Fibroblast of peridontal ligament (primary cell): ENCODE measurements at regions not wholly inside any gene's neighbourhood (a gene's known extent, or its start where the extent isn't known, plus 50 kb on each side); places are given as distances from the start of the nearest gene placed in this dataset.
"Not testable (repeated sequence)": the region's sequence is repeated elsewhere in the genome, so short reads cannot be mapped to it uniquely, and the experiment has no call there.

ENCODE experiments used
- DNase-seq: peaks from one replicate; pipeline ENCODE4 v3.0.0-alpha.2; 2010; ENCODE audit errors: extremely low read depth

DNA sequence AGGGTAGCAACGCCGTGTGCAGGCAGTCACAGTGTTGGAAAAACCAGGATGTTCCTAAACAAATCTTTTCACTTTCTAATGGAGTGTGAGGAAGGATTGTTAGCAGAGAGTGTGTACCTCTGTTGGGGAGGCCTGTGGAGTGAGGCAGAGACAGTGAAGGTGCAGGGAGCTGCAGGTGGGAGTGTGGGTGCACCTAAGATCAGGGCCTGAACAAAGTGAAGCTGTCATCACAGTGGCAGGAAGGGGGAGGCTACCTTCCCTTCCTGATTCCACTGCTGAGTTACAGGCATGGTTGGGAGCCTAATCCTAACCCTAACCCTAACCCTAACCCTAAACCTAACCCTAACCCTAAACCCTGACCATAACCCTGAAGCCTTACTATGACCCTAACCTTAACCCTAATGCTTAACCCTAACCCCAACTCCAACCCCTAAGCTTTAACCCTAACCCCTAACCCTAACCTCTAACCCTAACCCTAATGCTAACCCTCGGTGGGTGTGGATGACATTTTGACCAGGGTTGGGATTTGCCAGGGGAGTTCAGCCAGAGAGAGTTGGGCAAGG, 158.8 kb upstream of the KLF6 start:
- no peak for DNase-seq

DNA sequence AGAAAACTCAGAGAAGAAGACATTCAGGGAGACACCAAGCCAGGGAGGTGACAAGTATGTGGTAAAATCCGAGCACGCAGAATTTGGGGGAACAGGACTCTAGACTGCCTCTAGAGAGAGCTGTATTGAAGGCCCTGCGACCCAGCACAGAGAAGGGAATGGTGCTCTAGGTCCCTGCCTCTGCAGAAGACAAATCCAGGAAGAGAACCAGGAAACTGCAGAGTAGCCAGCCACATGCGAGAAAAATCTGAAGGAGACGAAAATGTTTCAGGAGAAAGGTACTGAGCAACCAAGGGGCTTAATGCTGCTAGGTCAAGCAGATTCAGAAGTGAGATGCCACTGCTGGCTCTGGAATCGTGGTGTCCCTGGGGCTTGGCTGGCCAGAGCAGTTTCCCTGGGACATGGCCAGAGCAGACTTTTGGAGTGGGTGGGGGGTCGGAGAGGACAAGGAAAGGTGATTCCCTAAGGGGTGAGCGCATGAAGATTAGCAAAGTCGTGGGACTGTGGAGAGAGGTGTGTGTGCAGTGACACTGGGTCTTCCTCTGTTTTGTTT, 158.0 kb upstream of the KLF6 start:
- no peak for DNase-seq

DNA sequence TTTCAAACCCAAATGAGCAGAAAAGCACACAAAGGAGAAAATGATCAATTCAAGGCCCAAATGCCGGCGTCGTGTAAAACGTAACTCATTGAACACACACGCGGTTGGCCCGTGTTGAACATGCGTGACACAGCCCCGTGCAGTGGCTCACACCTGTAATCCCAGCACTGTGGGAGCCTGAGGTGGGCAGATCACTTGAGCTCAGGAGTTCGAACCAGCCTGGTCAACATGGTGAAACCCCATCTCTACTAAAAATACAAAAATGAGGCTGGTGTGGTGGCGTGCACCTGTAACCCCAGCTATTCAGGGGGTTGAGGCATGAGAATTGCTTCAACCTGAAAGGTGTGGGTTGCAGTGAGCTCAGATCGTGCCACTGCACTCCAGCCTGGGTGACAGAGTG, 156.7 kb upstream of the KLF6 start:
- no peak for DNase-seq

DNA sequence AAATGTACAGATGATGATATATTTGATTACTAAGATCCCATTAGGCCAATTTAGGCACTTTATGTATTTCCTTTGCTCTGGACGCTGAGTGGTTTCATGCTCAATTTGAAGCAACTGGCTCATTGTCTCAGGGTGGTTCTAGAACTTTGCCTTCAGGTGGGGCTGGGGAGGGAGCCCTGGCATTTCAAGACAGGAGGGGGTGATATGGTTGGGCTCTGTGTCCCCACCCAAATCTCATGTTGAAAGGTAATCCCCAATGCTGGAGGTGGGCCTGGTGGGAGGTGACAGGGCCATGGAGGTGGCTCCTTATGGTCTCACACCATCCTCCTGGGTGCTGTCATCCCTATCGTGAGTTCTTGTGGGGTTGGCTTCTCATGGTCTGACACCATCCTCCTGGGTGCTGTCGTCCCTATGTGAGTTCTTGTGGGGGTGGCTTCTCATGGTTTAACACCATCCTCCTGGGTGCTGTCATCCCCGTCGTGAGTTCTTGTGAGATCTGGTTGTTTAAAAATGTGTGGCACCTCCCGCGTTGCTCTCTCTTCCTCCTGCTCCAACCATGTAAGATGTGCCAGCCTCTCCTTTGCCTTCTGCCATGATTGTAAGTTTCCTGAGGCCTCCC, 151.5 kb upstream of the KLF6 start:
- DNase-seq: no peak

DNA sequence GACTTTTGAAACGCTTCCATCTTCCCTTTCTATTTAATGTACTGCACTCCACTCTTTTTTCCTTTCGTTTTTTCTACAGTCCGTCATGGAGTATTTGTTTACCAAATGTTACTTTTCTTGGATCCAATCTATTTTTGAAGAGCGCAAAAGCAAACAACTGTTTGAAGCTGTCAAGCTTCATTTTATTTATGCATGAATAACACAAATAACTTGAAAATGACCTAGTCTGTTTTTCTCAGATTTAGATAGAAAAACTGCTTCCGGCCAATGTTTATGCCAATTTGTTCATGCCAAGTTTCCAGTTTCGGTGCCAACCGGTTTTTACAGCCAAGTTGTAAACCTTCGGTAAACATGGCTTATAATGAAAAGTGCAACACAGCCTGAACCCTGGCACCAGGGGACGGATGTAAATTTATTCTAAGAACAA, 150.9 kb upstream of the KLF6 start:
- DNase-seq: peak; percentile 74

DNA sequence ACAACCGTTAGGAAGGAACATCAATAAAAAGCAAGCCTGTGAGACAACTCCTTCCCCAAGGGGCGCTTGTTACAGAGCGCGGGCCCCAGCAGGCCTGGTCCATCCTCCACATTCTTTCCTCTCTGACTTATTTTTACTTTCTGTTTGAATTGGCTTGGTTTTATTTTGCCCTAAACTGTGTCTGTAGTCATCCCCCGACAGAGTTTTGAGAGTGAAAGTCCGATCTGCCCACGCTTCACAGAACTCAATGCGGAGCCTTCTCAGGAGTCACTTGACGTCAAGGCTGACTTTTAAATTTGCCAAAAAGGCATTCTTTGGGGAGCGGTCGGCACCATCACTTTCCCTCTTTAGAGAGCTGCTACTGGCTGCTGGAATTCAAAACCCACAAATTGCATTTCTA, 150.1 kb upstream of the KLF6 start:
- DNase-seq: peak; percentile 96

DNA sequence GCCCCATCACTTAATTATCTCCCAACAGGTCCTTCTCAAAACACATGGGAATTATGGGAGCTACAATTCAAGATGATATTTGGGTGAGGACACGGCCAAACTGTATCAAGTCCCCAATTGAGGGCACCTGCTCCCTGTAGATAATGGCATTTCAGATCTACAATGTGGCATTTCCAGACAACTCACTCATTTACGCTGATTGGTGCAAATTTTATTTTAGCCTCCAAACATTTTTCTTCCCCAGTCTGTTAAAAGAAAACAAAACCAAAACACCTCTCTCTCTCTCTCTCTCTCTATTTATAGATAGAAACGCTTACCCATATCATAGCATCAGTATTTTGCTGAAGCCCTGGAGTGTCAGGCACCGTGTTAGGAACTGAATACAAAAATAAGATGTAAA, 148.7 kb upstream of the KLF6 start:
- no peak for DNase-seq

DNA sequence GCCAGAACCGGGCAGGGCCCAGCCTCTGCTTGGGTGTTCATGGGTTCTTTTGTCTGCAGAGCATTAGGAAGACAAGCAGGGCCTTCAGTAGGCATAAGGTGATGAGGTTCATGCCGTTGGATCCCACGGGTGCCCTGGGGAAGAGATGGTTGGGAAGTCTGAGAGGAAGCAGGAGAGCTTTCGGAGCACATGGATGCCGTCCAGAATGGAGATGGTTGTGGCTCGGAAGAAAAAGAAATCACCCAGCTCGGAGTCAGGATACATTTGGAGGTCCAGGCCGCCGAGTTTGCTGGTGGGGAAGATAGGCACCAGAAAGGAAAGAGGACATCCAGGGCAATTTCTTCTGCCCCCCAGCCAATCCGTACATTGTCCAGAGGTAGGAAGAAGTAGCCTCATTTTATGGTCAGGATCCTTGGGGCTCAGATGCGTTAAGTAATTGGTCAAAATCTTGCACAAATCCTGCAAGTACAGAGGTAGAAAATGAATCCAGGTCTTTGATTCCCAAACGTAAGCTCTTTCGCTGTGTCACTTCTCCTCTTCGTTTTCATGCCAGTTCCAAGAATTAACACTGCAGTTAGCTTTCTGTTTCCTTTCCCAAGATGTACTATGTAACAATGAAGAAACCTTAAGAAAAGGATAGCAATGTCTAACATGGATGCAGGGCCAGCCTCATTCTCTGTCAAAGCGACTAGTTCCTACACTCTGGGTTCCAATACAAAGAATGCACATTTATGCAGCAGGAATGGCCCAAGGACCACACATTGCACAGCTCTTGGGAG, 147.8 kb upstream of the KLF6 start:
- no peak for DNase-seq

DNA sequence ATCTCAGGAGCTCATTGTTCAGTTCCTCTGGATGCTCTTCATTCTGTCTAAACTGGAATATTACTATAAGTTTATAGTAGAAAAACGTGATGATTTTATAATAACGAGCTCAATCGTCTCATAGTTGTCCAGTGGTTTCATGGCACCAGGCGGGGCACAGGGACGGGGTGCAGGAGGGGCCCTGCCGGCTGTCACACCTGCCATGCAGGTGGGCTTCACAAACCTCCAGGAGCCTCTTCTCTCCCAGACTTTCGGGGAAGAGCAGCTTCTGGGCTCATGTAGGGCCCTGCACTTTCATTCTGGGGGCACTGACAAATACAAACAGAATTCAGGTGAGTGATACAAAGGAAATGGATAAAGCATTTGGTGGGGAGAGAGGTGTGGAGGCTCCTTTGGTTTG, 146.9 kb upstream of the KLF6 start:
- DNase-seq: no peak

DNA sequence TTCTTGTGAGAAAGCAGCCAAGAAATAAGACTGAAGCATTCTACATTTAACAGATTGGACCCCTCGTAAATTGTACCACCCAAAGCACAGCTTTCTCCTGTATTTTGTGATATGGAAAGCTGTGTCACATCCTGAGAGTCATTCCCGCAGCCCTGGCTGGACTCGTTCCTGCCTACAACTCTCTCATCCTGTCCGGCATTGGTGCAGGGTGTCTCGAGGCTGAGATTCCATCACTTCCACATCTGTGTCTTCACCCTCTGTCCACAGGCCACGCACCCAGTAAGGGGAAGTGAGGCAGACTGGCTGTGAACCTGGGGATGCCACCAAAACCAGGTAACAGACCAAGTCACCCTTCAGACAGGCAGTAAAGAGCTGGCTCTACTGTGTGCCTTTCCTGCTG, 146.2 kb upstream of the KLF6 start:
- no peak for DNase-seq

DNA sequence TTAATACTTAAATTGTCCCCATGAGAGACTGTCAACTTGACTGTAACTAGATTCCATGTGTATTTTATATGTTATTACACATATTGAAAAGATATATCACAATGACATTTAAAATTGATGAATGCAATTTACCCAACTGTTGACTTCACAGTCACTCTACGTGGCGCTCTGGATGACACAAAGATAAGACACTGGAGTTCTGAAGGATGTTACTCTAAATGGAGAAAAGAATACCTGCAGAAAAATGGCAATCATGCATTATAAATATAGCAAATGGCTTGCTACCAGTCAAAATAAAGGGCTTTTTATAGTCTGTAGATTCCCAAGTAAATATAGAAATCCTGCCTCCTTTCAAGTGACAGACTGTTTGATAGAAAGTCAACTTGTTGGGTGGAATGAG, 143.6 kb upstream of the KLF6 start:
- DNase-seq: no peak

DNA sequence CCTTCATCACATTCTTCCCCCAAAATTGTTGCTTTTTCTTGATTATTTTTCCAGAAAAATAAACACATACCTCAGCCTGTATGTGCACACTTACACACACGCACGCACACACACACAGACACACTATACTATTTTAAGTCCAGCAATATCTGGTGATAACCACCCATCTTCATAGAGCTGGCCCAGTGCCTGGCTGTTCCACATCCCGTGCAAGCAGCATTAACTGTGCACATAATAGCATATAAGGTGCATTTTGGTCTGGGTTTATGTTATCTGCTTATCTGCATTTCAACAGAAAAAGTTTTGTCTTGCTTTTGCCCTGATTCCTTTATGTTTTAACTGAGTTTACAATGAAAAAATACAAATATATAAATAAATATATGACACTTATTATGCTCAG, 143.1 kb upstream of the KLF6 start:
- DNase-seq: no peak

DNA sequence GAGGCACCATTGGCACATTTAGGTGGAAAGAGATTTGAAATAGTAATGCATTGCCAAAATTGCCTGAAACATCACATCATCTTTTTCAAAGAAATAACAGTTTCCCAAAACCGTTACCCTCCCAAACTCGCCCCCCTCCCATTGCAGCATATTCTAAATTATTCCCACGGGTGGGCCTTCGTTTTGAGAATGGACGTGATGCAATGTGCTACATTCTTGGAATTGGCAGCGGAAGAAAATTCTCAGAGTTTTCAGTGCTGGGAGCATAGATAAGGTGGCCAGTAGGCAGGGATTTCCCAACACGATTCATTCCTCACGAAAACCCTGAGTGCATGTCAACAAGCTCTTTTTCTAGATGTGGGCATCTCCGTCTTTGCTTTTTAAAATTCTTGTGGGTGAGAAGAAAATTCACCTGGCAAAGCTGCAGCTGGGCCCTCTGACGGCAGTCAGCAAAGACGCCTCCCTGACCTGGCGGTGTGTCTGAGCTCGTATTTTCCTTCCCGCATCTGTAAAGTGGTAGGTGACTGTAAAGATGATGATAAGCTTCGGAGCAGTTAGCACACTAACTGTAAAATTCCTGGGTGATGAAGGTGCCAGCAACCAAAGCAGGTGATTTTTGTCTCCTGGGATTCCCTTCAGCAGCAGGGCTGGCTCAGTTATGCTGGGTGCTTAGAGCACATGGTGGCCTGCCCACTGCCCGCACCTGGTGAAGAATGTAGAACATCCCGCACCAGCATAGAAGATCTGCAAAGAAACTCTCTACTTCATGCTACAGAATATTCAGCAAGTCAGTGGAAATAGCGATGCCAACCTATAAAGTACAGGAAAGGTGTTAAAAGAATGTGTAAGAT, 141.9 kb upstream of the KLF6 start:
- peak; percentile 38 for DNase-seq

DNA sequence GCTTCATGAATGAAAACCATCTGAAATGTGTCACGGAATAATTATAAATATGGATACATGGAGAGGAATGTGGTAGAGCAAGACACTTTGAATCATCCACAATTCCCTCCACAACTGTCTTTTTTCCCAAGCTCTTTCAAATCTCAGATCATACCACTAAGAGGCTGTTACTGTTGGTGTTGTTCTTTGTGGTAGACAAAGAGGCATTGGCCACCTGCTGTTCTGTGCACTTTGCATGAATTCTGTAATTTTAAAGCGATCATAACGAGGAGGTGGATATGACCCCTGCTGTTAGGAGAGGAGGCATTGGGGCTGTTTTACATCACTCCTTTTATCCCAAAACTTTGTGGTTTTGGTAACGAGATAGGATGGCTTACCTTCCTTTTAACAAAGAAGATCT, 141.2 kb upstream of the KLF6 start:
- DNase-seq: no peak

DNA sequence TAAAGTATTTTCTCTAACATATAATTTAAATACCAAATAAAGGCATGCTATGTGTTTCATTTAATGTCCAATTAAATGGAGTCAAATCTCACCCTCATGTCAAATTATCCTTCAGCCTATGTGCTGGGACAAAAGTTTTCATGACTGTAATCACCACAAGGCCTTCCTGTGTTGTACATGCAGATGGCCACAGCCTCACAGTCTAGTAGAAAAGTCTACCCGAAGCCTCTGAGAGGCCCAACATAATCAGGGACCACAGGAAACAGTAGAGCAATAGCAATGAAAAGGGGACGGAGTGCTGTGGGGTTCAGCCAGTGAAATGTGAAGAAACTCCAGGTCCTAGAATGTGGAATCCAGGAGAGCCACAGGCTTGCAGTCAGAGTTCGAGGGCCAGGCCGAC, 140.2 kb upstream of the KLF6 start:
- no peak for DNase-seq

DNA sequence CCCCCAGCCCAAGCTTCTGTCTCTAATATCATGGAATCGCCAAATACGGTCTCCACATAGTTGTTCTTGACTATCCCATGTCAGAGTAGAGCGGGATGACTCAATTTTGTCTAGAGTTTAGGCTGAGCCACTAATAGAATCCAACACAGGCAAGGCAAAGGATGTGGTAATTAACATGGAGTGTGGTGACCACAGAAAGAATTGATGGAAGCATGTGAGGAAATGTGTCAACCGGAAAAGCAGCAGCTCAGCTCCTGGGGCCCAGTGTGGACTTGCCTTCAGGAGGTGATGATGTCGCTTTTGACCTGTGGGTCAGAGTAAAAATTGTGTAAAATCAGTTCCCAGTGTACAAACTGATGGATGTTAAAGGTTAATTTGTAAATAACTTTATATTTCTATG, 139.3 kb upstream of the KLF6 start:
- DNase-seq: peak; percentile 87

DNA sequence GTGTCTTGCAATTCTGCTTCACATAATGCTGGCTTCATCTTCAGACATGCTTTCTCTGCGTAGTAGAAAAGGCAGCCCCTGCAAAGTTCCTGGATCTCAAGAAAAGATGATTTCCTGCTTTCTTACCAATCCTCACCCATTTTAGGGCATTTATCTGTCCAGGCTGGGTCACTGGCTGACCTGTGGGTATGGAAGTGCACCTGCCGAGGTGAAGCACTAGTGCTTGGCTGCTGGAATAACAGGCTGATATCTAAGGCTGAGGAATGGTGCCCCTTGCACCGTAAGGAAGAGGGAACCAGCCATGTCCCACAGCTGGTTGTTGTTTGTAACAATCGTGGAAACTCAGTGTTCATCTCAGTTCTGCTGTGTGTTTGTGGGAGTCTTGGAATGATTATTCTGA, 138.0 kb upstream of the KLF6 start:
- no peak for DNase-seq

DNA sequence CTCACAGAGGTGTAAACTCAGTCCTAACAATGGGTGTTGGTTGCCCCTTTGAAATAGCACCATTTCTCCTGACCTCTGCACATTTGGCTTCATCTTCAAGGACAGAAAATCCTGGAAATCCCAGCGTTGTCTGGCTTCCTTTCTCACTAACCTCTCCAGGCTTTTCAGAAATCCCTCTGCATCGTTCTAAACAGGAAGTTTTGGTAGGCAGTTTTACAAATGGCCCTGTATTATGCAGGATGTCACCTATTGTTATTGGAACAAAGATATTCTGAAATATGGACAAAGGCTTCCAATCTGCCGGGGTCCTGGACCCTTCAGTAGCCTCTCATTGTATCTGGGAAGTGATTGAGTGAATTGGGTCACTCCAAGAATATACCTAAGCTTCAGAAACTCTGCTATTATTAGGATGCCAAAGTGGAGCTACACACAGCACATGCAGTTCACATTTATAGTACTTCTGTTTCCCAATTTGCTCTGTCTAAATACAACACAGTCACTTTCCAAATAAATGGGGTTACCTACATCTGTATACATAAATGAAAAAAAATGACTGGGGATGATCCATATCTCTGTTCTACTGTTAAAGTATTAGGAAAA, 134.8 kb upstream of the KLF6 start:
- DNase-seq: no peak

DNA sequence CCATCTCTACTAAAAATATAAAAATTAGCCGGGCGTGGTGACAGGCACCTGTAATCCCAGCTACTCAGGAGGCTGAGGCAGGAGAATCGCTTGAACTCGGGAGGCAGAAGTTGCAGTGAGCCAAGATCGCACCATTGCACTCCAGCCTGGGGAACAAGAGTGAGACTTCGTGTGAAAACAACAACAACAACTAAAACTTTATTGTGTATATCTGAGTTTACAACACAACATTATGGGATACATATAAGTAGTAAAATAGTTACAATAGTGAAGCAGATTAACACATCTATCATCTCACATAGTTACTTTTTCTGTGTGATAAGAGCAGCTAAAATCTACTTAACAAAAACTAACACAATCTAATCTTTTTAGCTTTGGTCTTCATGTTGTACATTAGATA, 132.4 kb upstream of the KLF6 start:
- not testable (repeated sequence) for DNase-seq

DNA sequence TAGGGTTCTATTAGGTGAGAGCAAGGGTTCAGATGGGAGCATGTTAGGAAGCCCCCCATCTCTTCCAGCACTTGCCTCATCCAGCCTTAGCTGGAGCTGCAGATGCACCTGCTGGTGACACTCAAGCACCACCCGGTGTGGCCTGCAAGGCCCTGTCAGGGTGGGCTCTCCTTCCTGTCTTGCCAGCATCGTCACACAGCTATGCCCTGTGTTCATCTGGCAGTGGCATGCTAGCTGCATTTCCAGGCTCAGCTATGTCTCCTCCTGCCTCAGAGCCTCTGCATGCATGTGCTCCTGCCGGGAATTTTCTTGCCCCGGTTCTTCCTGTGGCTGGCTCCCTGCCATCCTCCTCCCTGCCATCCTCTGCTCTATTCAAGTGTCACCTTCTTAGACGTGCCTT, 129.7 kb upstream of the KLF6 start:
- DNase-seq: no peak

DNA sequence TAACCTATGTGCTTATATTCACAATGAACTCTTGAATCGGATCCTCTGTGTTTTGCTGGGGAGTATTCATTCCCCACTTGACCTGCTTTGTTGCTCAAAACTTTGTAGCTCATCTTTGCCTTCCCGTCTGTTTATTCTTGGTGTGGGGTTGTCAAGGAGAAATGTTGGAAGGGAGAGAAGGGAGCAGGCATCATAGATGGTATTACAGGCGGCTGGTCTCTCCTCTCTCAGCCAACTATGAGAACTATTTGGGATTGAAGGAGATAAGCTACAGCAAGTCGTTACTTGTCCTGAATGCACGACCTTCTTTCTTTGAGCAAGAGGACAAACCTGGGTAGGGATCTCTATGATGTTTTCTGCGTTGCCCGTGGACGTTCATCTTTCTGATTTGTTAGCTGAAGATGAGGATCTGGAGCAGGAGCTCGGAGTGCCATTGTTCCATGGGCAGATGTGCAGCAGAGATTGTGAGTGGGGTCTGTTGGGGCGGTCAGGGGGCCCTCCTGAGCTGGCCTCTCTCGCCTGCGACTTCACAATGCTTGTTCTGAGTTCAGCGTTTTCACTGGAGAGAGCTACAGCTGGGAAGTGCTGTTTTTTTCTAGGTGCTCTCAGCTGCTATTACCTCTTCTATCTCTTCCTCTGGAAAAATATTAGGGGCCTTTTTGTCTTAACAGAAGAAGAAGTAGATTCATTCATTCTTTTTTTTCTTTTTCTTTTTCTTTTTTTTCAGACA, 126.9 kb upstream of the KLF6 start:
- DNase-seq: no peak
